HuH-7.5 (cell line): ENCODE measurements at regions not wholly inside any gene's neighbourhood (a gene's known extent, or its start where the extent isn't known, plus 50 kb on each side); places are given as distances from the start of the nearest gene placed in this dataset.

ENCODE experiments used
- DNase-seq: peaks from one replicate; pipeline ENCODE4 v3.0.0; 2011; ENCODE audit warnings: low spot score

DNA sequence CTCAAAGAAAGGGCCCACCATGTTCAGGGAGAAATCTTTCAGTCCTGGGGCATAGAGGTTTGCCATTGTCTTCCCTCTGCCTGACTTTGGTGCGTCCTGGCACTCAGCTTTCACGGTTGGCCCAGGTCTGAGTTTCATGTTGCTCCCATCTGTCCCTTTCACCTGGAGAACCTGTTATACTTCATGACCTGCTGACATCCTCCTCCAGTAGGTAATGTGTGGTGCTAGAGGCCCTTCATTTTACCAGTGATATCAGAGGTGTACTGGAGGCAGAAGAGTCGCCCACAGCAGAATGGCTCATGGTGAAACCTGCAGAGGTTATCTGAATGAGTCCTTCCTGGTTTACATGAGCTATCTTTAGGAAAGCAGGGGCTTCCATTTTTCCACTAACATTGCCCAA lies 128.8 kb upstream of the DLX2 start:
- no peak for DNase-seq

DNA sequence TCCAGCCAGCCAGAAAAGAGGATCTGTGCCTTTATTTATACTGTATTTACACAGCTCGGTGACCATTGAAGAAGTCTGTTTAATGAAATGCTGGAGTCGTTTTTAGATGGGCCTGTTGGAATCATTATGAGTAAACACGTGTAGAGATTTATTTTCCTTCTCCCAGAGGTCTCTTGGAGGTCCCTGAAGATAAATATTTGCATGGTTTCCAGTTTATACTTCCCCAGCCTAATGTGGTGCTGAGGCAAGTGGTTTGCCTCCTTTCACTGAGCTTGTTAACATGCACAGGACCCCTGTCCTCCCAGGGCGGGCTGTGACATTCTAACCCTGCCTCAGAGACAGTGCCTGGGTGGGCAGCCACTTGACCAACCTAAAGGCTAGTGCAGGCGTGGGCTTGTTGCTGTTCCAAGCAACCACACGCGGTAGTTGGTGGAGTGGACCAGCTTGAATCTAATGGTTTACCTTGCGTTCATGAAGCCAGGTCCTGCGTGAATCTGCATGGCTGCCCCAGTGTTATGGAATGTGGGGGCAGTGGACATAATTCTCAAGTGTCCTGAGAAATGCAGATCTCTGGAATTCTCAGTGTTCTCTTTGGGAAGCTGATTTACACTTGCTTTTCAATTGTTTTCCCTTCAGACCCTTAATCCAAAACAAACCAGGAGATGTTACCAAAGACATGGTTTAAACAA lies 130.2 kb upstream of the DLX2 start:
- no peak for DNase-seq

DNA sequence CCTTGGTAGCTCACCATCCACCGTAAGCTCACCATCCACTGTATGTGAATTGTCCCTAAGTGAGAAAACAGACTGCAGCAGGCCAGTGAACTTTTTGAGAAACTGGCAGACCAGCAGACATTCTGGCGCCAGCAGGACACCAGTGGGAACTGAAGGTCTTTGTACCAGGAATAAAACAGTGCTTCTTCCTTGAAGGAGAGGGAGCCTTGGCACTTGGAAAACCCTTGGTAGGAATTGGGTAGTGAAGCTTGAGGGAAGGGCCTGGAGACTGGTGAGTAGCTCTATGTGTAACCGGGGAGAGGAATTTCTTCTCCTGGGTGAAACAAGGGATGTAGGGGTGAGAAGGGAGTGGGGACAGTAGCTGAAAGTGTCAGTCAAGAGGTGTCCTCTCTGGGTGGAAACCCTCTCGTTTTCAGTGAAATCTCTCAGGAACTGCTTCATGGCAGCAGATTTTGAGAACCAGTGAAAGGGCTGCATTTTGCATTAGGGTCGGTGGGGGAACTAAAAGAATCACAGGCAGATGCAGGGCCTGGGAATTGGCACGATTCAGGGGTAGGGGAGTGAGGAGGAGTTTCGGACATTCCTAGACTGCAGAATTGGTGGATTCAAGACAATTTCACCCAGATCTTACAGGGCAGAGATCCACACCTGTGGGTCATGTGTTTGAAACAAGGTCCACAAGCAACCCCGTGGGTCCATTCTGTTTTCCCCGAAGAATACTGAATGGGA lies 131.5 kb upstream of the DLX2 start:
- DNase-seq = no peak

DNA sequence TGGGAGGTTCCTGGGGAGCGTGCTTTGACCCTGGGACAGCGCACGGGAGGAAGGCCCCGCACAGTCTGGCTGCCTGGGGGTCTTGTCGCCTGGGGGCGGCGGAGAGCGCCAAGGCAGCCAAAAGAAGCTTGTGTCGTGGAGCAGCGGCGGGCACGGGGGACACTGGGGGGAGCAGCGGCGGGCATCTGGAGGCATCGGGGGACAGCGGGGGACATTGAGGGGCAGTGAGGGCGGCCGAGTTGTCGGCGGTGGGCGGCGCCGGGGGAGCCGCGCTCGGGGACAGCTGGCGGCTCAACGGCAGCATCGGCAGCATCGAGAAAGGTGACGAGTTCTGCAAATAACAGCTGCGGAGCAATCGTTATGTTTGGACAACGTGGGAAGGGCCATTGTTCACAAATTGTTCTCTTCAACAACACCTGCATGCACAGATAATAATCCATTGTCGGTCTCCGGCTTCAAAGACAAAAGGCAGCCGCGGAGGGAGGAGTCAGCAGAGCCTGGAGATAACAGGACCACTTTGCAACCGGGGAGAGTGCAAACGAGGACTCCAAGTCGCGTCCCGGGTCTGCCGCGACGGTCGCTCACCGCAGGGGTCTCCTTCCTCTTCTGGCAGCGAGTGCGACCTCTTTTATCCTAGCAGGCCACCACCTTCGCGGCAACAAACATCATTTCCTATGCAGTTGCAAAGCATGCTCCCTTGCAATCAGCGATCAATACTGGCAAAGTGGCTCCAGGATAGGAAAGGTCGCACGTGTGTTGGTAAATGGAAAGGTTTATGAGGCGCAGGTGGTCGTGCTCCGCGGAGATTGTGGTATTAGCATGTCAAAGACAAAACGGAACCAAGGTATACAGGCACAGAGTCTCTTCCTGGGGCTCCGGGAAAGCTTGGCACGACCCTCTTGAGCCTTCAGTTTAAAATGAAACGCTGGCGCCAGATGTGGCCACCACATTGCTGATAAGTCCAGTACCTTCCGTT lies 132.3 kb upstream of the DLX2 start:
- peak; percentile 43 for DNase-seq

DNA sequence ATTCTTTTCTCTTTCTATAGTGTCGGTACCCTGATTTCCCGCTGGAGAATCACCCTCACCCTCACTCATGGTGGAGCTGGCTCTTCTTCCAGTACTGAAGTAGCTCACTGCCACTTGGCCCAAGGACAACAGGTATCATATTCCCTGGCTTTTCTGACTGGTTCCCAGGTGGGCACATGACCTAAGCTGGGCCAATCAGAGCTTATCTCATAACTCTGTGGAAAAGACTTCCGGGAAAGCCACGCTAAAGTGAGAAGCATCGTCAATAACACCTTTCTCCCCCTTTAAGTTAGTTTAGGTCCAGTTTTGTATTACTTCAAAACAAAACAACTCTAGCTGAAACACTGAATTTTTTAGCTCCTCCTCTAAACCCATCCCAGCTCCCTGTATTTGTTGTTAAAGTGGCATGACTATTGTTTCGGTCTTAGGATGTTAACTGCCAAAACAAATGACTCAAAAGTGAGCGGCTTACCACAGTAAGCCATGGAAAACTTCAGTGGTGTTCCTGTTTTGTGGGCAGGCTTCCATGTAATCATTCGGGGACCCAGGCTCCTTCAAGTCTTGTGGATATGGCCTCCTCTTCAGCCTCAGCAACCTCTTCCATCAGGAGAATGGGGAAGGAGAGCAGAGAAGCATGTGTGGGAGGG lies 137.4 kb upstream of the DLX2 start:
- no peak for DNase-seq

DNA sequence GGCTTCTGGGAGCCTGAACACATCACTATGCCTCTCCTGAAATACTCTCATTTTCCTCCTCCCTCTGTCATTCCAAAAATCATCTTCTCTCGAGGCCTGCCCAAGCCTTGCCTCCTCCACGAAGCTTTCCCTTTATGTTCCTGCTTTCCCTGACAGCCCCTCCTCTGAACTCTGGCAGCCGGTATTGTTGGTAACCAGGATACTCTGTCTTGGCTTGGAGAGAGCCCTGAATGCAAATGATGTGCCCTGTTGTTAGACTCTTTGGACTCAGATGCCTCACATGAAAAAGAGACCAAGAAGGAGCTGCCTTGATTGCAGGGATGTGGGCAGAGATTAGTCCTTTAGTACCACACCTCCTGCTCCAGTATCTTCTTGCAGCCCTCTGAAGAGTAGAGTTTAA lies 138.5 kb upstream of the DLX2 start:
- DNase-seq = no peak

DNA sequence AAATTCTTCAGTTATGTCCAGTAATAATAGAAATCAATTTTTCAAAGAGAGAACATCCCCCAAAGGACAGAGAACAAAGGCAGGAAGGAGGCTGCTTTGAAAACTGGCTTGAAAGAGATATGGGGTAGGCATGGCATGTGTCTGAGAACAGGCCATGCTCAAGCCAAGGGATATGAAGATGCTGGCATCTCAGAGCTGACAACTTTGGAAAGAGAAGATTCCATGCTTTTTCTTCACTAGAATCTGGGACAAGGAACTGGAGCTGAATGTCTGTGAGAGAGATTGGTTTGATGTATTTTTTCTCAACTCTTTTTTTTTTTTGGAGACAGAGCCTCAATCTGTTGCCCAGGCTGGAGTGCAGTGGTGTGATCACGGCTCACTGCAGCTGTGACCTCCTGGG lies 139.8 kb upstream of the DLX2 start:
- DNase-seq = no peak

DNA sequence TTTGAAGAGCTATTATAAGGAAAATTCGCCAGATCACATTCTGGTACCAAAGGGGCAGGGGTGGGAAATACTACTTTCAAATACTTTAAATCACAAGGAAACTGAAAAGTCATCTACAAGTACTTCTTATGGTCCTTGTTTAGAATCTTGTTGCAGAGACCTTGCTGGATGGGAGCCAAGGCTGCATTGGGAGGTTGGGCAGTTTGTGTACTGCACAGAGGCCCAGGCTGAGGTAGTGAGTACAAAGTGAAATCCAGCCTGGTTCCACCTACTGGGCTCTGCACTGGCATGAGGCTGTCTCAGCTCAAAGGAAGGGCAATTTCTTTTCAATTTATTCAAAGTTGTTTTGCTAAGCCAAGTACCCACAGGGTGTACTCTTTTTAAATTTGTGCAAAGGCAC lies 140.3 kb upstream of the DLX2 start:
- DNase-seq = no peak

DNA sequence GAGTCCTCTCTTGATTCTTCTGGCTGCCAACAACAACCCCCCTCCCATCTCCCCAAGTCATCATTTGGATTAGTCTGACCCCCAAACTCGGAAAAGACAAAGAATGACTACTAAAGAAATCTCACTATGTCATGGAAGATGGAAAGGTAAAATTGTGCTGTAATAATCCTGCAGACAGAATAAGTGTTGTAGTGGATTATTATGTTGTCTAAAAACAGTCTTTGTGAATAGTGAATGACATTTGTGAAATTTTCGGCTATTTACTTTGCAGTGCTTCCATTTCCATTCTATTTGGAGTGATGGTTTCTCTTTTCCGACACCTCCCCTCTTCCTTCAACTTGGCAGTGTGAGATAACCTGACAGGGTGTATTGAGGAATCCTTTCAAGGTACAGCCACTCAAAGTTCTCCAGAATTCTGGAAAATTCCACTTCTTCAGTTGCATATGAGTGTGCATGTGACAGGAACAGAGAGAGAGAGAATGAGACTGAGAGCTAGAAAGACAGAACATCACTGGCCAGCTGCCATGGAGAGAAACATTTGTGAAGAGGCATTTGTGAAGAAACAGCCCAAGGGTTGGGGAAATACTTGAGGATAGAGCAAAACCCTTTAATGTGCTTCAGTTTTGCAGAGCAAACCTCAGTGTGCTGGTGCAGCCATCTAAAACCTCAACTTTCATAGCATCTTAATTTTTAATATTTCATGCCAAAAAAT lies 141.9 kb upstream of the DLX2 start:
- DNase-seq = no peak

DNA sequence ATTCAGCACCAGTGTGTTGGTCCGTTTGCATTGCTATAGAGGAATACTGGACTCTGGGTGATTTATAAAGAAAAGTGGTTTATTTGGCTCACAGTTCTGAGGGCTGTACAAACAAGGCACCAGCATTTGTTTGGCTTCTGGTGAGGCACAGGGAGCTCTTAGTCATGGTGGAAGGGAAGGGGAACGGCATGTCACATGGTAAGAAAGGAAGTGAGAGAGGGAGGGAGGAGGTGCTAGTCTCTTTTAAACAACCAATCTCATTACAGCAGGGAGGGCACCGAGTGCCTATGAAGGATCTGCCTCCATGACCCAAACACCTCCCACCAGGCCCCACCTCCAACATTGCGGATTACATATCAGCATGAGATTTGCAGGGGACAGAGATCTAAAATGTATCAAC lies 143.9 kb upstream of the DLX2 start:
- no peak for DNase-seq

DNA sequence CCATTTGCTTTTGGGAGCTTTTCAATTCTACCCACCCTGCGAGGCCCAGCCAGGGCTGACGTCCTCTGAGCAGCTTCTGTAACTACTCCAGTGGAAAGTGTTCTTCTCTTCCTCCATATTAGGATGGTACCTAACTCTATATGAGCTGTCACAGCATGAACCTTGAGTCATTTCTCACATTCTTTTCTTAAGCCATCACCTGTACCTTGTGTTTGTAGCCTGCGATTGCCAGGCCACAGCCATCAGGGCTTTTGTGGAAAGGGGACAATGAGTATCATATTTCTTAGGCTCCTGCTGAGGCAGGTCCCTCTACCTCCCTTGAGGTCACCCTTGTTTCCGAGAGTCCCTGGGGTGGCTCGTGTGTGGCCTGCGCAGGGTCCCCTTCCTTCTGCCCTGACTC lies 144.5 kb upstream of the DLX2 start:
- DNase-seq = no peak

DNA sequence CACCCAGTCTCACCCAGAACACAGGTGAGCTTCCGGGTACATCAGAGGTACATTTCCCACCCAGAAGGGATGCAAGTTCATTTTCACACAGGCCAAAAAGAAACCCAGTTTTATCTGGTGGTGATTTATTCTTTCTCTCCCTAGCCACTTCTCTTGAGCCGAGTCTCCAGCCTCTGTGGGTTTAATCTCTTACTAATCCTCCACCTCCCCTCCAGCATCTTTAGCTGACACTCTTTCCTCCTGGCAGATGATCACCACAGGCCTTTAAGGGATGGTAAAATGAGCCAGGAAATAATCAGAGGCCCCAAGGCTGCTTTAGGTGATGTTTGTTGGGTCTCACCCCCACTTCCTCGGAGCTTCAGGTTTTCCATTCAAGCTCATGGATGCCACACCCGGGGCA lies 145.7 kb upstream of the DLX2 start:
- DNase-seq = no peak

DNA sequence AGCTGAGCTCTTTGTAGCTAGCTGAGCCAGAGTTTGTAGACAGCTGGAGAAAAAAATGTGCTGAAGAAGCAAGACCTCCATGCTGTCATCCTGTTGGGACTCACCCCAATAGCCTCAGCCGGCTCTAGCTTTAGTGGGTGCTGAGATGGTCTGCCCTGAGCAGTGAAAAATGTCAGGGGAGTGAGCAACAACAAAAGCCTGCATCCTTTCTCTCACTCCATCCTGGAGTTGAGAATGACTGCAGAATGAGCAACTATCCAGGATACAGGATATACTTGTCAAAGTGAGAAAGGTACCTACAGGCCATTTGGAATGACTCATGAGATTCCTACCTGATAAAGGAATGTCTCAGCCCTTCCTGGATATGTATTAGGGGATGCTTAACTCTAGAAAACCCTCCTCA lies 146.1 kb upstream of the DLX2 start:
- no peak for DNase-seq

DNA sequence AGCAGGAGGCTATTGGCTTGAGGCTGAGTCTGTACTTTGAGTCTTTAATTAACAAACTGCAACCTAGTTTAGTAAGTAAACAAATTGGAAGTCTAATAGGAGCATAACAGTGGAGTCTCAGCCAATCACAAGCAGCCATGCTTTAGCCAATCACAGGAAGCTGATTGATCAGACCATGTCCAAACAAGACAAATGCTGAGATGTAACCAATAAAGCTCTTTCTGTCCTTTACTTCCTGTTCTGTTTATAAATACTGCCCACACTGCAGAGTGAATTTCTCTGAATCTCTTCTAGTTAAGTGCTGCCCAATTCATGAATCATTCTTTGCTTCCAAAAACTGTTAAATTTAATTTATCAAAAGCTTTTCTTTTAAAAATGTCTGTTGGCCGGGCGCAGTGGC lies 146.6 kb upstream of the DLX2 start:
- no peak for DNase-seq

DNA sequence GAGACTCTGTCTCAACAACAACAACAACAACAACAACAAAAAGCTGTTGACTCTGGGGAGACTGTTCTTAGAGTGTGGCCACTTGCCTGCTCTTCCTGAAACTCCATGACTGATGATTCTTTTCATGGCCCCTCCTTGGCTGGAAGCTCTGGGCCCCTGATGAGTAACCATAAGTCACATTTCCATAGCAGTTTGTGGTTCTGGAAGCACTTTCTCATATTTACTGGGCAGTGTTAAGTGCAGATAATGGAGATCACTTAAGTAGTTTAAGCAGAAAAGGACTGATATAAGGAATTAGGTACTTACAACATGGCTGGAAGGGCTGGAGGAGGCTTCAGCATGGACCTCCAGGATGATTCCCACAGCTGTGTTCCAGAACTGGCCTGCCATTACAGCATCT lies 147.3 kb upstream of the DLX2 start:
- DNase-seq = no peak

DNA sequence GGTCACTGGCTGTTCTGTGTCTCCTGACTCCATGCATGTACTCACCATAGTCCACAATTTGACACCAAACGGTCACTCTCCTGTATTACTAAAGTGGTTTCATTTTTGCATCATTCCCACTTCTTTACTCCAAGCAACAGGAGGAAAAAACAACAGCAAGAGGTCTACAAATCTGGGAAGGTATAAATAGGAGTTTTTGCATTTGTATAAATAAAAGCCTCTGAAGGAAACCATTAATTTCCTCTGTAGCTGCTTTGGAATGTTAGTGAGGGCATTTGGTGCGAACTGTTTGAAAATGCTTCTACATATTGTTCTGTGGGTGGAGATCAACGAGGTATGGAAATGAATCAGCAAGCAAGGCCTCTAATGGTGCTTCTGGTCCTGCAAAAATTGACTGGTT lies 148.5 kb upstream of the DLX2 start:
- DNase-seq = no peak

DNA sequence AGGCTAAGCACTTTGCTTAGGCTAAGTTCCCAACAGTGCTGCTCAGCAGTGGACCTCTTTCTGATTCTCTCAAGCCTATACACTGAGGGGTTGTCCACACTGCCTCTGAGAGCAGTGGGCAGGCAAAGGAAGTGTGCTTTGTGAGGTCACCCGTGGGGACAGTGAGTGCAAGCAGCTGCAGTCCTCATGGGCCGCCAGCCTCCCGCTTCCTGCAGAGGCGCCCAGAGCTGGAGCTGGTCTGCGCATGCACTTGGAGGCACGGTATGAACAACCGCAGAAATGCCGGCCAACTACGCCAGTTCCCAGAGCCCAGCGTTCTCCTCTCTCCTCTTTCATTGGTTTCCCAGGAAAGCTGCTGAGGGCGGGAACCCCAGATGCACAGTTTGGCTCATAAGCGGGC lies 149.5 kb upstream of the DLX2 start:
- no peak for DNase-seq

DNA sequence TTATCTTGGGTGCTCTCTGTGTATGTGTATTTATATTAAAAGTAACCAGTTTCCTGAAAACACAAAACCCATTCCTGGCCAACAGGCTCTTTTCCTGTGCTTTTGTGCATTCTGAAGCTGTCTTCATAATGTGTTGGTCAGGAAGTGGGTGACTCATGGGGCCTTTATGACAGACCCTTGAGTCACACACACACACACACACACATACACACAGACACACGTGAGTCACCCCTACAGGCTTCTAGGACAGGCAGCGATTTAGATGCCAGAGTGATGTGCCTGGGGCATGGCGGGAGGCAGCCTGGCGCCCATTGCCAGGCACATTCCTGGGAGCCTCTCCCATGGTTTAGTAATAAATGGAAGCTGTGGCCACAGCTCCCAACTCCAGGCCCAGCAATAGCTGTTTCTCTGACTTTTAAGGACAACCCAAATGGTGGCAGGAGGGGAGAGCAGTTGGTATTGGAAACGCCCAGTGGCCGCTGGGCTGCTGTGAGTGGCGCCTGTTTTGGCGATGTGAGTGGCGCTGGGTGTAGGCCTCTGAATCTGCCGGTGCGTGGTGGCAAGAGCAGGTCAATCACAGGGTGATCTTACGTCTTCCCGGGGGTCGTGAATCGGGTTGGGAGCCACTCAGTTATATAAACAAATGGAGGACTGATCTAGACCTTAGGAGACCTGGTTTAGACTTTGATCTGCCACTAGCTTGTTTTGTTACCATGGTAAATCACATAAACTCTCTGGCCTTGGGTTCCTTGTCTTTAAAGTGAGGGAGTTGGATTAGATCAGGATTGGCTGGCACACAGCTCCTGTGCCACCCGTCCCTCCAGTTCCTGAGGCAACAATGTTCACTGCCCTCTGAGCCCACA lies 150.7 kb upstream of the DLX2 start:
- DNase-seq = no peak

DNA sequence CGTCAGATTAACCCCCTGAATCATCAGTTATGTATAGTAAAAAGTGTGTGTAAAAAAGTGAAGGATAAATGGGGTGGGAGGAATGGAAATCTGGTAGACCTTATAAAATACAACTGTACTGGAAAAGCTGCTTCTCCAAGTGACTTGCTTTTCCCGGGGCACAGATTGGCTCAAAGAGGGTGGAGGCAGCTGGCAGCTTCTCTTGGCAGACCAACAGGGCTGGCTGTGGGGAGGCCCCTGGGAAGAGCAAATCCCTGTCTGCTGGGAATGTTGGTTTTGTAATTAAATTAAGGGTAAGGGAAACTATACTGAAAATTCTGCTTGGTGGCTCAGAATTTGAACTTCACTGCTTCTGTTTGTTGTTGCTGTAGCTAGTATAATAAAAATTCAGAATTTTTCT lies 154.2 kb upstream of the DLX2 start:
- DNase-seq = no peak

DNA sequence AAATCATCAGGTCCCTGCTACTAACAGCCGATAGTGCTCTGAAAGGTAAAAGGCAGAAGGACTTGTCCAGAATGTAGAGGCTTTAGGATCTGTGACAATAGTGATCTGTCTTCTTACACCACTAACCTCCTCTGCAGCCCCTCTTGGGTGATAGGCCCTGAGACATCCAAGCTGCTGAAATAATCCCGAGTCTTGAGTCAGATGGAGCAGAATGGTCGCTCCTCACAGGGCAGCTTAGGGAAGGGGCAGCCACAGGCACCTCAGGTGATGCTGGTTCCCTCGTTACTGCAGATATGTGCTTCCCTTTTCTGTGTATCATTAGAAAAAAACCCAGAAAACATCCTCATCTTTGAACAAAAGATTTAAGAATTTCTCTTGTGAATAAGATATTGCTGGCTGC lies 157.1 kb upstream of the DLX2 start:
- no peak for DNase-seq

DNA sequence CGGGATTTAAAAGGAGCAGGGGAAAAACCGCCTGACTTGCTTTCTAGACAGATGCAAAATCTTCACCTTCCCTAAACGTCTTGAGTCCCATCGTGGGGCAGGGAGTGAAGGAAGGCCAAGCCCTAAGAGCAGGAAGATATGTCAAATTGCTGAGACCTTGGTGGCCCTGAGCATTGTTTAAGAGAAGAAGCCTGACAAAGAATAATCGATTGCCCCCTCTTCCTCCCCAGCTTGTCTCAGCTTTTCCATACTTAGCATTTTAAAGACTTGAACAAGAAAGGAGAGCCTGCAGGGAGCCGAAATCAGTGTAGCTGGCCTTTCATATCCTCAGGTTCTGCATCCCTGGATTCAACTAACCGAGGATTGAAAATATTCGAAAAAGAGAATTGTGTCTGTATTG lies 157.6 kb upstream of the DLX2 start:
- DNase-seq = no peak
